ENCODE measurements at regions not wholly inside any gene's neighbourhood (a gene's known extent, or its start where the extent isn't known, plus 50 kb on each side); places are given as distances from the start of the nearest gene placed in this dataset.

- TF ChIP-seq CTCF (IDR thresholded peaks at IDR 0.05) (no peak), POLR2A (IDR thresholded peaks at IDR 0.05) (no peak)
These were observed 195.7 kb upstream of the PDZRN3 start for GRCh38 chr3:73820431-73820830.

Measured in vagina (tissue), 2 donors.